HUES6 (cell line): ENCODE measurements at regions not wholly inside any gene's neighbourhood (a gene's known extent, or its start where the extent isn't known, plus 50 kb on each side); places are given as distances from the start of the nearest gene placed in this dataset.

Source experiments
- H3K27ac ChIP-seq: 2 replicates; pipeline ENCODE4 v1.7.0; 2013; ENCODE audit warnings: low read depth, mild to moderate bottlenecking, low read length, inconsistent platforms
- H3K27me3 ChIP-seq: 2 replicates; pipeline ENCODE4 v1.6.1; 2013; ENCODE audit warnings: low read length; ENCODE audit not compliant: control insufficient read depth, insufficient read depth
- H3K36me3 ChIP-seq: 2 replicates; pipeline ENCODE4 v1.6.1; 2013; ENCODE audit warnings: low read length; ENCODE audit not compliant: control insufficient read depth, insufficient read depth
- H3K4me1 ChIP-seq: 2 replicates; pipeline ENCODE4 v1.6.1; 2013; ENCODE audit warnings: low read length; ENCODE audit not compliant: control insufficient read depth, insufficient read depth
- H3K4me3 ChIP-seq: 2 replicates; pipeline ENCODE4 v1.5.1; 2013; ENCODE audit warnings: low read depth, low read length
- H3K9ac ChIP-seq: one replicate; pipeline ENCODE4 v1.6.1; 2013; ENCODE audit warnings: mild to moderate bottlenecking, low read length
- H3K9me3 ChIP-seq: 2 replicates; pipeline ENCODE4 v1.6.1; 2013; ENCODE audit warnings: low read depth, low read length; ENCODE audit not compliant: control insufficient read depth, insufficient read depth

- no peak overlapping the region for H3K9ac ChIP-seq
Measured at GRCh38 chr1:188220051-188220450, 1391.3 kb downstream of the PLA2G4A start.

GRCh38 chr1:188224263-188224662, 1395.5 kb downstream of the PLA2G4A start:
- Histone ChIP-seq H3K9me3 (no peaks in the 10 kb centered on the region), H3K4me1 (no peaks in the 10 kb centered on the region), H3K4me3 (no peak overlapping the region), H3K27ac (no peak overlapping the region), H3K9ac (no peak overlapping the region), H3K36me3 (no peaks in the 10 kb centered on the region), H3K27me3 (no peaks in the 10 kb centered on the region)

More at GRCh38 chr1:188220051-188220450, 1391.3 kb downstream of the PLA2G4A start:
- H3K36me3 ChIP-seq: no peaks in the 10 kb centered on the region
- no peaks in the 10 kb centered on the region for H3K4me1 ChIP-seq
- no peaks in the 10 kb centered on the region for H3K9me3 ChIP-seq
- H3K27ac ChIP-seq: no peak overlapping the region
- H3K27me3 ChIP-seq: no peaks in the 10 kb centered on the region
- no peak overlapping the region for H3K4me3 ChIP-seq

- Histone ChIP-seq H3K36me3 (no peaks in the 10 kb centered on the region), H3K27me3 (no peaks in the 10 kb centered on the region), H3K4me1 (no peaks in the 10 kb centered on the region), H3K9me3 (no peaks in the 10 kb centered on the region), H3K27ac (no peak overlapping the region), H3K4me3 (no peak overlapping the region), H3K9ac (no peak overlapping the region)
Measured at GRCh38 chr1:188225975-188226374, 1397.2 kb downstream of the PLA2G4A start.

GRCh38 chr1:188228623-188229022, 1399.9 kb downstream of the PLA2G4A start:
- H3K9me3 ChIP-seq: no peaks in the 10 kb centered on the region

GRCh38 chr1:188237573-188238348, 1409.0 kb downstream of the PLA2G4A start:
- H3K9ac ChIP-seq: no peak overlapping the region
- no peak overlapping the region for H3K4me3 ChIP-seq
- no peak overlapping the region for H3K27ac ChIP-seq
- no peaks in the 10 kb centered on the region for H3K36me3 ChIP-seq
- no peaks in the 10 kb centered on the region for H3K9me3 ChIP-seq
- H3K27me3 ChIP-seq: no peaks in the 10 kb centered on the region
- no peaks in the 10 kb centered on the region for H3K4me1 ChIP-seq

More at GRCh38 chr1:188228623-188229022, 1399.9 kb downstream of the PLA2G4A start:
- H3K9ac ChIP-seq: no peak overlapping the region
- no peaks in the 10 kb centered on the region for H3K36me3 ChIP-seq
- no peaks in the 10 kb centered on the region for H3K4me1 ChIP-seq
- no peaks in the 10 kb centered on the region for H3K27me3 ChIP-seq
- H3K4me3 ChIP-seq: no peak overlapping the region
- H3K27ac ChIP-seq: no peak overlapping the region

- Histone ChIP-seq H3K27ac (no peak overlapping the region), H3K4me1 (no peaks in the 10 kb centered on the region), H3K9ac (no peak overlapping the region)
Measured at GRCh38 chr1:188240772-188241406, 1412.1 kb downstream of the PLA2G4A start.

GRCh38 chr1:188241629-188242028, 1412.9 kb downstream of the PLA2G4A start:
- H3K9ac ChIP-seq: no peak overlapping the region
- H3K4me3 ChIP-seq: no peak overlapping the region
- H3K4me1 ChIP-seq: no peaks in the 10 kb centered on the region
- H3K27ac ChIP-seq: no peak overlapping the region
- no peaks in the 10 kb centered on the region for H3K36me3 ChIP-seq
- H3K27me3 ChIP-seq: no peaks in the 10 kb centered on the region
- H3K9me3 ChIP-seq: no peaks in the 10 kb centered on the region

More at GRCh38 chr1:188240772-188241406, 1412.1 kb downstream of the PLA2G4A start:
- no peak overlapping the region for H3K4me3 ChIP-seq
- no peaks in the 10 kb centered on the region for H3K27me3 ChIP-seq
- H3K9me3 ChIP-seq: no peaks in the 10 kb centered on the region
- no peaks in the 10 kb centered on the region for H3K36me3 ChIP-seq

GRCh38 chr1:188243456-188243855, 1414.7 kb downstream of the PLA2G4A start:
- Histone ChIP-seq H3K36me3 (no peaks in the 10 kb centered on the region), H3K27me3 (no peaks in the 10 kb centered on the region), H3K27ac (no peak overlapping the region), H3K9me3 (no peaks in the 10 kb centered on the region), H3K4me3 (no peak overlapping the region), H3K4me1 (no peaks in the 10 kb centered on the region), H3K9ac (no peak overlapping the region)

- H3K9me3 ChIP-seq: no peaks in the 10 kb centered on the region
- H3K4me1 ChIP-seq: no peaks in the 10 kb centered on the region
- H3K27ac ChIP-seq: no peak overlapping the region
- no peak overlapping the region for H3K4me3 ChIP-seq
- H3K27me3 ChIP-seq: no peaks in the 10 kb centered on the region
- H3K9ac ChIP-seq: no peak overlapping the region
- no peaks in the 10 kb centered on the region for H3K36me3 ChIP-seq
Measured at GRCh38 chr1:188244681-188245080, 1415.9 kb downstream of the PLA2G4A start.

- Histone ChIP-seq H3K36me3 (no peaks in the 10 kb centered on the region), H3K9ac (no peak overlapping the region), H3K27me3 (no peaks in the 10 kb centered on the region), H3K4me1 (no peaks in the 10 kb centered on the region), H3K9me3 (no peaks in the 10 kb centered on the region), H3K27ac (no peak overlapping the region), H3K4me3 (no peak overlapping the region)
Measured at GRCh38 chr1:188247255-188247654, 1418.5 kb downstream of the PLA2G4A start.

GRCh38 chr1:188249811-188250210, 1421.1 kb downstream of the PLA2G4A start:
- no peak overlapping the region for H3K9ac ChIP-seq
- H3K9me3 ChIP-seq: no peaks in the 10 kb centered on the region
- H3K4me3 ChIP-seq: no peak overlapping the region
- H3K4me1 ChIP-seq: no peaks in the 10 kb centered on the region
- no peak overlapping the region for H3K27ac ChIP-seq
- no peaks in the 10 kb centered on the region for H3K36me3 ChIP-seq
- H3K27me3 ChIP-seq: no peaks in the 10 kb centered on the region
